ENCODE measurements at regions not wholly inside any gene's neighbourhood (a gene's known extent, or its start where the extent isn't known, plus 50 kb on each side); places are given as distances from the start of the nearest gene placed in this dataset.

- TF ChIP-seq CTCF (IDR thresholded peaks at IDR 0.05) (no peak), NPAS2 (CRISPR knock-in tag; IDR thresholded peaks at IDR 0.05; ENCODE audit: borderline replicate concordance) (no peak), CBX2 (IDR thresholded peaks at IDR 0.05; ENCODE audit: borderline replicate concordance, low read depth) (no peak), USF2 (IDR thresholded peaks at IDR 0.05) (no peak), POLR2A (IDR thresholded peaks at IDR 0.05; ENCODE audit: low read length) (no peak)
These were observed 165.2 kb upstream of the PODXL start for GRCh38 chr7:131721660-131722059.

All from A549 (cell line).